T1000 (cell line): ENCODE measurements at regions not wholly inside any gene's neighbourhood (a gene's known extent, or its start where the extent isn't known, plus 50 kb on each side); places are given as distances from the start of the nearest gene placed in this dataset.
"Not testable (repeated sequence)": the region's sequence is repeated elsewhere in the genome, so short reads cannot be mapped to it uniquely, and the experiment has no call there.

Experiments used
- DNase-seq: peaks from one replicate; lab custom pipeline; 2025; ENCODE audit warnings: mixed read lengths; lab: John Stamatoyannopoulos, UW

- not testable (repeated sequence) for DNase-seq
These were observed 365.4 kb downstream of the MMUT start for GRCh38 chr6:49097664-49098063.

GRCh38 chr6:49097116-49097515 lies 365.9 kb downstream of the MMUT start:
- no peak for DNase-seq

- no peak for DNase-seq
These were observed 374.4 kb downstream of the MMUT start for GRCh38 chr6:49088631-49089030.

- no peak for DNase-seq
These were observed 375.7 kb downstream of the MMUT start for GRCh38 chr6:49087369-49087768.

GRCh38 chr6:49082611-49083010 lies 380.4 kb downstream of the MMUT start:
- DNase-seq, result no peak

- no peak for DNase-seq
These were observed 390.0 kb downstream of the MMUT start for GRCh38 chr6:49072885-49073620.

GRCh38 chr6:49072146-49072545 lies 390.9 kb downstream of the MMUT start:
- no peak for DNase-seq

- DNase-seq, result no peak
These were observed 392.6 kb downstream of the MMUT start for GRCh38 chr6:49070411-49070810.

- DNase-seq, result no peak
These were observed 408.7 kb downstream of the MMUT start for GRCh38 chr6:49054311-49054710.

- DNase-seq, result no peak
These were observed 410.2 kb downstream of the MMUT start for GRCh38 chr6:49052901-49053300.

- no peak for DNase-seq
These were observed 411.8 kb downstream of the MMUT start for GRCh38 chr6:49051281-49051680.

- no peak for DNase-seq
These were observed 412.5 kb downstream of the MMUT start for GRCh38 chr6:49050584-49050983.

- no peak for DNase-seq
These were observed 424.7 kb downstream of the MMUT start for GRCh38 chr6:49038294-49038822.

- no peak for DNase-seq
These were observed 432.6 kb downstream of the MMUT start for GRCh38 chr6:49030251-49031020.

- no peak for DNase-seq
These were observed 435.4 kb downstream of the MMUT start for GRCh38 chr6:49027644-49028043.

GRCh38 chr6:49025273-49026240 lies 437.5 kb downstream of the MMUT start:
- DNase-seq, result no peak

GRCh38 chr6:49004801-49005200 lies 458.3 kb downstream of the MMUT start:
- no peak for DNase-seq

- no peak for DNase-seq
These were observed 459.7 kb downstream of the MMUT start for GRCh38 chr6:49003348-49003747.

GRCh38 chr6:49001856-49002541 lies 461.1 kb downstream of the MMUT start:
- no peak for DNase-seq

- DNase-seq, result no peak
These were observed 464.5 kb downstream of the MMUT start for GRCh38 chr6:48998574-48998973.

- DNase-seq, result no peak
These were observed 466.5 kb downstream of the MMUT start for GRCh38 chr6:48996461-48997119.
